ENCODE measurements at regions not wholly inside any gene's neighbourhood (a gene's known extent, or its start where the extent isn't known, plus 50 kb on each side); places are given as distances from the start of the nearest gene placed in this dataset.

GRCh38 chr5:33336891-33337636 lies 103.7 kb upstream of the TARS1 start:
- TF ChIP-seq CTCF (IDR thresholded peaks at IDR 0.05 in 2 of 3, conservative IDR thresholded peaks at IDR 0.05 in 1 of 3; ENCODE audit: insufficient read depth in 2 of 3, low read depth in 1 of 3, low read length in 3 of 3) = no peak
- TF ChIP-seq SMARCC2 (IDR thresholded peaks at IDR 0.05; ENCODE audit: low read depth) = no peak
- TF ChIP-seq ATF2 (CRISPR knock-in tag; IDR thresholded peaks at IDR 0.05) = no peak
- TF ChIP-seq SP1 (CRISPR knock-in tag; IDR thresholded peaks at IDR 0.05) = no peak
- no peak for TF ChIP-seq MTA2 (IDR thresholded peaks at IDR 0.05; ENCODE audit: low read depth)
- no peak for TF ChIP-seq YBX1 (IDR thresholded peaks at IDR 0.05)
- TF ChIP-seq GMEB1 (CRISPR knock-in tag; IDR thresholded peaks at IDR 0.05) = no peak
- no peak for TF ChIP-seq HDGF (IDR thresholded peaks at IDR 0.05)
- TF ChIP-seq POLR2AphosphoS5 (IDR thresholded peaks at IDR 0.05; ENCODE audit: control insufficient read depth, insufficient read depth, low read depth, low read length) = no peak
- no peak for TF ChIP-seq ELF1 (tag; IDR thresholded peaks at IDR 0.05)
- TF ChIP-seq HNRNPLL (IDR thresholded peaks at IDR 0.05; ENCODE audit: low read depth, low read length, poor library complexity, severe bottlenecking) = no peak
- TF ChIP-seq USF1 (CRISPR knock-in tag; IDR thresholded peaks at IDR 0.05) = no peak
- TF ChIP-seq NR2C2 (CRISPR knock-in tag; IDR thresholded peaks at IDR 0.05) = no peak
- no peak for TF ChIP-seq NR2C2 (tag; IDR thresholded peaks at IDR 0.05)
- no peak for TF ChIP-seq YY1 (IDR thresholded peaks at IDR 0.05; ENCODE audit: borderline replicate concordance in 1 of 3, control insufficient read depth in 1 of 3, extremely low read depth in 1 of 3, insufficient read depth in 3 of 3, insufficient read length in 1 of 3, insufficient replicate concordance in 2 of 3, low read depth in 1 of 3, low read length in 2 of 3)
